ENCODE measurements at regions not wholly inside any gene's neighbourhood (a gene's known extent, or its start where the extent isn't known, plus 50 kb on each side); places are given as distances from the start of the nearest gene placed in this dataset.

- Mint-ChIP-seq H3K27ac (no peak overlapping the region), H3K4me3 (no peak overlapping the region), H3K9me3 (ENCODE audit: insufficient read depth) (peaks cover 7% of the 10 kb centered on the region), H3K27me3 (no peaks in the 10 kb centered on the region), H3K4me1 (no peaks in the 10 kb centered on the region)
- Histone ChIP-seq H3K4me3 (ENCODE audit: control extremely low read depth in 1 of 5, extremely low read depth in 1 of 5, insufficient read depth in 1 of 5, low read depth in 2 of 5, low read length in 4 of 5) (no peak overlapping the region), H3K79me2 (ENCODE audit: control insufficient read depth, insufficient read depth, low read length) (no peaks in the 10 kb centered on the region), H3K36me3 (replicated peaks in 1 of 2; ENCODE audit: control extremely low read depth in 1 of 2, control insufficient read depth in 1 of 2, extremely low read depth in 1 of 2, insufficient read depth in 2 of 2, low read length in 1 of 2) (no peaks in the 10 kb centered on the region), H3K9me3 (ENCODE audit: control extremely low read depth in 1 of 3, control insufficient read depth in 2 of 3, insufficient read depth in 1 of 3, low read length in 2 of 3) (no peaks in the 10 kb centered on the region), H3K9ac (ENCODE audit: low read length) (no peak overlapping the region), H3K4me2 (replicated peaks; ENCODE audit: low read depth, low read length, poor library complexity, severe bottlenecking) (no peak overlapping the region), H3K27ac (ENCODE audit: low read length in 2 of 2) (no peak overlapping the region), H3K4me1 (ENCODE audit: control insufficient read depth in 2 of 2, insufficient read depth in 2 of 2, low read length in 2 of 2) (no peaks in the 10 kb centered on the region), H4K20me1 (ENCODE audit: control insufficient read depth, insufficient read depth, low read length, poor library complexity, severe bottlenecking) (no peaks in the 10 kb centered on the region), H2AFZ (ENCODE audit: insufficient read depth, low read depth, low read length, poor library complexity, severe bottlenecking) (no peak overlapping the region), H3K27me3 (replicated peaks in 1 of 4; ENCODE audit: control extremely low read depth in 1 of 4, control insufficient read depth in 3 of 4, insufficient read depth in 4 of 4, low read length in 3 of 4) (no peaks in the 10 kb centered on the region)
- DNase-seq: no peak
- WGBS (ENCODE audit: insufficient coverage): 100% methylated on average over 1 of the region's 3 CpGs
- TF ChIP-seq CTCF (IDR thresholded peaks at IDR 0.05): no peak
- TF ChIP-seq EZH2 (IDR thresholded peaks at IDR 0.05; ENCODE audit: borderline replicate concordance, insufficient read depth, low read depth, low read length, poor library complexity, severe bottlenecking): no peak
- POLR2A ChIA-PET: no interaction called here
- no peak for ATAC-seq (ENCODE audit: low read depth)
- CTCF ChIA-PET: no interaction called here
- intact Hi-C loops (cut with micrococcal nuclease): no loop called here
Observed at GRCh38 chr3:164380156-164380555, 698.1 kb downstream of the SI start.

- Histone ChIP-seq H3K4me3 (ENCODE audit: control extremely low read depth in 1 of 5, extremely low read depth in 1 of 5, insufficient read depth in 1 of 5, low read depth in 2 of 5, low read length in 4 of 5) (no peak overlapping the region), H3K9me3 (ENCODE audit: control extremely low read depth in 1 of 3, control insufficient read depth in 2 of 3, insufficient read depth in 1 of 3, low read length in 2 of 3) (no peaks in the 10 kb centered on the region), H3K27me3 (replicated peaks in 1 of 4; ENCODE audit: control extremely low read depth in 1 of 4, control insufficient read depth in 3 of 4, insufficient read depth in 4 of 4, low read length in 3 of 4) (no peaks in the 10 kb centered on the region), H4K20me1 (ENCODE audit: control insufficient read depth, insufficient read depth, low read length, poor library complexity, severe bottlenecking) (no peaks in the 10 kb centered on the region), H3K27ac (ENCODE audit: low read length in 2 of 2) (no peak overlapping the region), H3K9ac (ENCODE audit: low read length) (no peak overlapping the region), H3K4me1 (ENCODE audit: control insufficient read depth in 2 of 2, insufficient read depth in 2 of 2, low read length in 2 of 2) (no peaks in the 10 kb centered on the region), H3K4me2 (replicated peaks; ENCODE audit: low read depth, low read length, poor library complexity, severe bottlenecking) (no peak overlapping the region), H3K79me2 (ENCODE audit: control insufficient read depth, insufficient read depth, low read length) (no peaks in the 10 kb centered on the region), H2AFZ (ENCODE audit: insufficient read depth, low read depth, low read length, poor library complexity, severe bottlenecking) (no peak overlapping the region), H3K36me3 (replicated peaks in 1 of 2; ENCODE audit: control extremely low read depth in 1 of 2, control insufficient read depth in 1 of 2, extremely low read depth in 1 of 2, insufficient read depth in 2 of 2, low read length in 1 of 2) (no peaks in the 10 kb centered on the region)
- TF ChIP-seq CTCF (IDR thresholded peaks at IDR 0.05): no peak
- TF ChIP-seq EZH2 (IDR thresholded peaks at IDR 0.05; ENCODE audit: borderline replicate concordance, insufficient read depth, low read depth, low read length, poor library complexity, severe bottlenecking): no peak
- intact Hi-C loops (cut with micrococcal nuclease): no loop called here
- ATAC-seq (ENCODE audit: low read depth) (no peak), DNase-seq (no peak)
- no CpG with 5 or more reads among the region's 2 CpGs for WGBS (ENCODE audit: insufficient coverage)
- Mint-ChIP-seq H3K27me3 (no peaks in the 10 kb centered on the region), H3K27ac (no peak overlapping the region), H3K4me3 (no peak overlapping the region), H3K9me3 (ENCODE audit: insufficient read depth) (peaks cover 7% of the 10 kb centered on the region), H3K4me1 (no peaks in the 10 kb centered on the region)
- CTCF ChIA-PET: no interaction called here
- POLR2A ChIA-PET: no interaction called here
Observed at GRCh38 chr3:164377466-164377865, 700.8 kb downstream of the SI start.

Measured in B cell (primary cell).